PC-9 (cell line): ENCODE measurements at regions not wholly inside any gene's neighbourhood (a gene's known extent, or its start where the extent isn't known, plus 50 kb on each side); places are given as distances from the start of the nearest gene placed in this dataset.
A peak's percentile ranks its signal among the peaks of the same experiment; 100 is the strongest.

Source experiments
- BruUV-seq: library from RNA; stranded (reverse); fragments of 400-500 nt; replicated peaks from 2 replicates; lab custom pipeline; 2021; lab: Mats Ljungman, UMichigan
- CTCF ChIA-PET: fragments of 300-600 bp; sonication (Branson Sonifier 250); formaldehyde crosslinking; loops from one replicate; lab custom pipeline; 2022; ENCODE audit warnings: antibody characterized with exemption; lab: Charles Lee
- POLR2A ChIA-PET: fragments of 300-600 bp; sonication (Branson Sonifier 250); formaldehyde crosslinking; loops from one replicate; lab custom pipeline; 2022; ENCODE audit warnings: antibody characterized with exemption; ENCODE audit not compliant: unreplicated experiment; lab: Charles Lee
- DNase-seq, 2 experiments: peaks; one replicate each; pipeline versions ENCODE4 v3.0.0 to v3.0.0-alpha.2; 2015 to 2022; ENCODE audit warnings: mixed read lengths in 1 of 2
- H2AFZ ChIP-seq: fragments of 200-600 bp; sonication (generic); 2 replicates; pipeline ENCODE4 v1.8.1; 2017; ENCODE audit warnings: antibody characterized with exemption
- H3F3A ChIP-seq: fragments of 200-600 bp; sonication (generic); 2 replicates; pipeline ENCODE4 v1.8.1; 2017; ENCODE audit warnings: antibody characterized with exemption, mild to moderate bottlenecking, low read depth; ENCODE audit not compliant: insufficient read depth
- H3K27ac ChIP-seq: fragments of 200-600 bp; sonication (generic); 2 replicates; pipeline ENCODE4 v1.6.1; 2016; ENCODE audit warnings: mixed run types
- H3K27me3 ChIP-seq: fragments of 200-600 bp; sonication (generic); 2 replicates; pipeline ENCODE4 v1.6.1; 2016; ENCODE audit warnings: low read depth, mixed run types; ENCODE audit not compliant: insufficient read depth
- H3K36me3 ChIP-seq: fragments of 200-600 bp; sonication (generic); 2 replicates; pipeline ENCODE4 v1.6.1; 2016; ENCODE audit warnings: low read depth, mixed run types
- H3K4me1 ChIP-seq: fragments of 200-600 bp; sonication (generic); replicated peaks from 2 replicates; pipeline ENCODE4 v1.6.1; 2016; ENCODE audit warnings: mixed run types; ENCODE audit not compliant: insufficient read depth
- H3K4me2 ChIP-seq: fragments of 200-600 bp; sonication (generic); 2 replicates; pipeline ENCODE4 v1.6.1; 2017; ENCODE audit warnings: mixed run types
- H3K4me3 ChIP-seq: fragments of 200-600 bp; sonication (generic); 2 replicates; pipeline ENCODE4 v1.6.1; 2016; ENCODE audit warnings: mixed run types
- H3K79me2 ChIP-seq: fragments of 200-600 bp; sonication (generic); 2 replicates; pipeline ENCODE4 v1.6.1; 2017; ENCODE audit warnings: low read depth, mixed run types
- H3K9me2 ChIP-seq: fragments of 200-600 bp; sonication (generic); 2 replicates; pipeline ENCODE4 v1.8.1; 2017; ENCODE audit warnings: mild to moderate bottlenecking; ENCODE audit not compliant: insufficient read depth
- H3K9me3 ChIP-seq: fragments of 200-600 bp; sonication (generic); 2 replicates; pipeline ENCODE4 v1.8.1; 2016; ENCODE audit warnings: low read depth; ENCODE audit not compliant: insufficient read depth
- H4K20me1 ChIP-seq: fragments of 200-600 bp; sonication (generic); 2 replicates; pipeline ENCODE4 v1.8.1; 2017; ENCODE audit not compliant: insufficient read depth
- CTCF ChIP-seq: fragments of 200-600 bp; sonication (generic); conservative IDR thresholded peaks from 2 replicates; pipeline ENCODE4 v1.6.1; 2017; ENCODE audit warnings: mixed run types, antibody characterized with exemption, mild to moderate bottlenecking, moderate library complexity
- EZH2 ChIP-seq: fragments of 200-600 bp; sonication (generic); IDR thresholded peaks from 2 replicates; pipeline ENCODE4 v1.8.0; 2017; ENCODE audit warnings: antibody characterized with exemption, low read depth
- intact Hi-C: fragments of 100-400 bp; cut with micrococcal nuclease; formaldehyde crosslinking; loops from one replicate; pipeline ENCODE4 v1.10.0; 2022; ENCODE audit not compliant: unreplicated experiment

- DNase-seq, result no peak
- BruUV-seq, result no TSS peak
- POLR2A ChIA-PET, result interaction anchor here (0.6 kb wide), 1 partner anchor 245 kb away, joined by 7 read pairs; no protein-coding TSS in a partner anchor
Observed at GRCh38 chr9:13731637-13732036, 452.1 kb upstream of the MPDZ start.

GRCh38 chr9:13729955-13730354 is 450.5 kb upstream of the MPDZ start:
- Histone ChIP-seq H3K4me1 (0 out of 2 replicates have a peak, but pooled peaks cover 5% of the 10 kb centered on the region), H4K20me1 (no peaks in the 10 kb centered on the region), H3F3A (no peaks in the 10 kb centered on the region), H3K4me2 (no peak overlapping the region), H3K9me2 (no peaks in the 10 kb centered on the region), H3K27me3 (no peaks in the 10 kb centered on the region), H3K79me2 (no peaks in the 10 kb centered on the region), H3K4me3 (no peak overlapping the region), H3K9me3 (no peaks in the 10 kb centered on the region), H3K36me3 (no peaks in the 10 kb centered on the region), H3K27ac (no peak overlapping the region), H2AFZ (no peak overlapping the region)
- ChIA-PET POLR2A (no interaction called here), CTCF (no interaction called here)
- TF ChIP-seq EZH2, result no peak
- no peak for TF ChIP-seq CTCF
- intact Hi-C loops, result loop anchor here (10.0 kb wide), 1 partner anchor 625 kb away; no protein-coding TSS in a partner anchor
- BruUV-seq, result no TSS peak
- DNase-seq, result no peak

More at GRCh38 chr9:13731637-13732036, 452.1 kb upstream of the MPDZ start:
- Histone ChIP-seq H3K9me3 (no peaks in the 10 kb centered on the region), H3K27me3 (no peaks in the 10 kb centered on the region), H3K27ac (no peak overlapping the region), H3F3A (no peaks in the 10 kb centered on the region), H4K20me1 (no peaks in the 10 kb centered on the region), H3K4me3 (no peak overlapping the region), H3K4me2 (no peak overlapping the region), H2AFZ (no peak overlapping the region), H3K9me2 (no peaks in the 10 kb centered on the region), H3K4me1 (0 out of 2 replicates have a peak, but pooled peaks cover 5% of the 10 kb centered on the region), H3K79me2 (no peaks in the 10 kb centered on the region), H3K36me3 (no peaks in the 10 kb centered on the region)
- intact Hi-C loops, result loop anchor here (10.0 kb wide), 1 partner anchor 623 kb away; no protein-coding TSS in a partner anchor
- CTCF ChIA-PET, result no interaction called here
- TF ChIP-seq EZH2 (no peak), CTCF (no peak)

GRCh38 chr9:13728917-13729811 is 449.7 kb upstream of the MPDZ start:
- DNase-seq, result peak in 1 of 2 experiments; percentile 52
- POLR2A ChIA-PET, result no interaction called here

More at GRCh38 chr9:13728917-13729811, 449.7 kb upstream of the MPDZ start:
- no peaks in the 10 kb centered on the region for H3K27me3 ChIP-seq
- no peak overlapping the region for H3K27ac ChIP-seq
- no peaks in the 10 kb centered on the region for H3K9me3 ChIP-seq
- H2AFZ ChIP-seq, result no peak overlapping the region
- CTCF ChIA-PET, result no interaction called here
- 0 out of 2 replicates have a peak, but pooled peaks cover 5% of the 10 kb centered on the region for H3K4me1 ChIP-seq
- BruUV-seq, result no TSS peak
- H3K9me2 ChIP-seq, result no peaks in the 10 kb centered on the region
- no peaks in the 10 kb centered on the region for H3K79me2 ChIP-seq
- no peaks in the 10 kb centered on the region for H3K36me3 ChIP-seq
- H3K4me2 ChIP-seq, result peak overlapping the region; percentile 19; the same call in 1 of the 2 replicates
- H3K4me3 ChIP-seq, result no peak overlapping the region
- no peaks in the 10 kb centered on the region for H3F3A ChIP-seq
- intact Hi-C loops, result no loop called here
- TF ChIP-seq EZH2 (no peak), CTCF (no peak)
- no peaks in the 10 kb centered on the region for H4K20me1 ChIP-seq
